ENCODE measurements at regions not wholly inside any gene's neighbourhood (a gene's known extent, or its start where the extent isn't known, plus 50 kb on each side); places are given as distances from the start of the nearest gene placed in this dataset.

DNA sequence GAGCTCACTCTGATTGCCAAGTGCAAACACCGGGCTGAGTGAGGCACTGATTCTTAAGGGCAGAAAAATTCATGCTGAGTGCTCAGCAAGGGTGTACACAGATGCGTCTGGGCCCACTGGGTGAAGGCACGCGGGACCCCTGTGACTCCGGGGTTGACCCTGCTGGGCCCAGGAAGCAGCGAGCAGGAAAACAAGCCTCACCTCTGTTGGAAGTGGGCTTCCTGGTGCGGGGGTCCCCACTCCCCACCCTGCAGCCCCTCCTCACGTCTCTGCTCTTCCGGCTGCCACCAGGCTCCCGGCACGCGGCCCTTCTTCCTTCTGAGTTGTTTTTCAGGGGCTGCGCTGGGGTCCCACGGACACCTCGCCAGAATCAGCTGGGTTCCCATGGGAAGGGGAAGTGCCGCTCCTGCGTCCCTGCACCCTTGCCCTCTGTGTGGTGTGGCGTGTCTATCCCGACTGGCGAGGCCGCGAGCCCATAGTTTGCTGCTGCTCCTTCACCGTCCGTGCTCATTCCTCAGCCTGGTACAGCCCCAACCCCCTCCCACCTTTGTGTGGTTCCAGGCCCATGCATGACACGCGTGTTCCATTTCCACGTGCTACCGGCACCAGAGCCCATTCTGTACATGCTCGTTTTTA, 80.6 kb upstream of the BHLHE23 start:
- no peak for DNase-seq (ENCODE audit: low read depth)

DNA sequence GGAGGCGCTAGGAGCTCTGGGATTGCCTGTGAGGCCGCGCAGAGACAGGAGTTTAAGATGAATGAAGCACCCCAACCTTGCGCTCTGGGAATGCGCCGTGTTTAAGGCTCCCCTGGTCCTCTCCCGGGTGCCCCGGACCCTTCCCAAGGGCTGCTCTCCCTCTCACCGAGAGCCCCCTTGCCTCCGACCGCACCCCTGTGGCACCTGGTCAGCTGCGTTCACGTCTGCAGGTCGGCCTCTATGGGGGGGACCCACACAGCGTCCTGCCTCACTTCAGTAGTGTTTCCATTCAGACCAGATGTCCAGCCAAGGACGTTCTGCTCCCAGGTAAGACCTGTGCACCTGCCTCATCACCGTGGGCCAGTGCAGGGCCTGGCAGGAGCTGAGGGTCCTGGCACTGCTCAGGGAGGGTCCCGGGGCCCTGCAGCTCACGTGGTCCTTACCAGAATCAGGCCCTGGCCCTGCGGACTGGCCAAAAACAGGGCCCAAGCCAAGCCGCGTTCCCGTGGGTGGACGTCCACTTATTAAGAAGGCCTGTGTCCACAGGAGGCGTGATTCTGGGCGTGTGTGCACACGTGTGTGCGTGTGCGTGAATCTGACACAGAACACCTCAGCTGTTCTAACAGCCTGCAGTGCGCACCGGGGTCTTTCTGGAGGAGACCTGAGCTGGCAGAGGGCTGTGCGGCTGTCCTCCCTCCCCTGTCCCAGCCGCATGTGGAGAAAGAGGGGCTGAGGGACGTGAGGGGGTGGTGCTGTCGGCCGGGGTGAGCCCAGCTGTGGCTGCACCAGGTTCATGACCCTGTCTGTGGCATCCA, 79.9 kb upstream of the BHLHE23 start:
- DNase-seq (ENCODE audit: low read depth) = no peak

DNA sequence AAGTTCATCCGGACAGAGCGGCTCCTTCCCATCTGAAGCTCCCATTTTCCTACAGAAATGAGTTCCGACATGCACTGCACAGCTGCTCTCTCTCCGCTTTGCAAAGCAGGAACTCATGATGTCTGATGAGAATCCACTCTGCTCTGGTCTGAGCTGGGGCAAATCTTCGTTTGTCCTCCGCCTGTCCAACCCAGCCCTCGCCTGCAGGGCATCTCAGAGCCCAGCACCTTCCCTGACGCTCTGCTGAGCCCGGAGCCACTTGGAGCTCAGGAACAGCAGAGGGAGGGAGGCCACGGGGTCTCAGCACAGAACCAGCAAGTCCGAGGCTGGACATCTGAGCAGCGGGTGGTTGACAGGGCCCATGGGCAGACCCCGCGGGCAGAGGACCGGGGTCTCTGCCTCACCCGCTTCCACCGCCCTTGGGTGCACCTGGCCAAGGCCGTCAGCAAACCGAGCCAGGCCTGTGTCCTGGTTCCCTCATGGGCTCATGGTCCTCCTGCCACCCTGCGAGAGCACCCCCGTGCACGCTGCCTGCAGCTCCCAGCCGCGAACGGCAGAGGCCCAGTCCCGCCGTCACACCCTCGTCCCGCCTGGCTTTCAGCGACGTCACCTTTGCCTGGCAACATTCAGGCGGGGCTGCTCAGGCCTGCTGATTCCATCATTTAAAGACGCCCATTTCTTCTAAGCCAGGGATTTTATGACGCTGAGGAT, 78.5 kb upstream of the BHLHE23 start:
- DNase-seq (ENCODE audit: low read depth) = no peak

DNA sequence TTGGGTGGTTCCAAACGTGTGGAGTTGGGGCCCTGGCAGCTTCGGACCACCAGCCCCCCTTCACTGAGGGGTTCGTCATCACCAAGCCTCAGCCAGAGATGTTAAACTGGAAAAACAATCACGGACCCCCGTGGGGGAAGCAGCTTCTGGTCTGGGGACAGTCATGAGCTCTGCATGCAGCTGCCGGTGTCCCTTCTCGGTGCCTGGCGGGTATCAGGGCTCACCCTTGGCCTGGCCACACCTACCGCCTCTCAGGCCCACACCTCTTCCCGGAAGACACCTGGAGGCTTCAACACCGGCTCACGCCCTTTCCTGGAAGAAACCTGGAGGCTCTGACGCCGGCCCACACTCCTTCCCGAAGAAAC, 77.8 kb upstream of the BHLHE23 start:
- no peak for DNase-seq (ENCODE audit: low read depth)

DNA sequence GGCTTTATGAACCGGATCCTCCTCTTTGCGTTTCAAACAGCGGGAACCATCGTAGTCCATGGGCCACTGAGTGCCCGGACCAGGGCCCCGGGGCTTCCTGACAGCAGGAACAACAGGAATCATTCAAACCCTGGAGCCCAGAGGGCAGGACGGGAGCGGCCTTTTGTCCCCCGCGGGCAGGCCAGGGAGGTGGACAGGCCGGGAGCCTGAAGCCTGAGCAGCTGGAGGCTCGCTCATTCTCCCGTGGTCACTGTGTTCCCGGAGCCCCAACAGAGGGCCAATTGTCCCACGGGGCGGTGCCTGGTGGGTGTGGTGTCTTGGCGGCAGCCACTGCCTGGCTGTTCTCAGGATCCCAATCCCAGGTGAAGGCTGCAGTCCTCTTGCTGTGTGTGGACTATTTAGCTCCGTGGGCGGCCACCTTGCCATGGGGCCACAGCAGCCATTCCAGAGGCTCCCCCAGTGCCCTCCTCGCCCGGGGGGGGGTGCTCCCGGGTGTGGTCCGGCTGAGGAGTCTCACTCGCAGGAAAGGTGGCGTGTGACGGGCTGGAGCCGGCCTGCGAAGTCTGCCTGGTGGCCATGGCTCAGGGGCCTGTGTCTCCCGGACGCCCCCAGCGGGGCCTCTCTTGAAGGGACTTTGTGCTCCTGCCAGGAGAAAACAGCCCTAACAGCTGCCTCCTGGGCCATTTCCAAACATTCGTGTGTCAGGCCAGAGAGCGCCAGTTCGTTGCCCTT, 77.2 kb upstream of the BHLHE23 start:
- DNase-seq (ENCODE audit: low read depth) = no peak

DNA sequence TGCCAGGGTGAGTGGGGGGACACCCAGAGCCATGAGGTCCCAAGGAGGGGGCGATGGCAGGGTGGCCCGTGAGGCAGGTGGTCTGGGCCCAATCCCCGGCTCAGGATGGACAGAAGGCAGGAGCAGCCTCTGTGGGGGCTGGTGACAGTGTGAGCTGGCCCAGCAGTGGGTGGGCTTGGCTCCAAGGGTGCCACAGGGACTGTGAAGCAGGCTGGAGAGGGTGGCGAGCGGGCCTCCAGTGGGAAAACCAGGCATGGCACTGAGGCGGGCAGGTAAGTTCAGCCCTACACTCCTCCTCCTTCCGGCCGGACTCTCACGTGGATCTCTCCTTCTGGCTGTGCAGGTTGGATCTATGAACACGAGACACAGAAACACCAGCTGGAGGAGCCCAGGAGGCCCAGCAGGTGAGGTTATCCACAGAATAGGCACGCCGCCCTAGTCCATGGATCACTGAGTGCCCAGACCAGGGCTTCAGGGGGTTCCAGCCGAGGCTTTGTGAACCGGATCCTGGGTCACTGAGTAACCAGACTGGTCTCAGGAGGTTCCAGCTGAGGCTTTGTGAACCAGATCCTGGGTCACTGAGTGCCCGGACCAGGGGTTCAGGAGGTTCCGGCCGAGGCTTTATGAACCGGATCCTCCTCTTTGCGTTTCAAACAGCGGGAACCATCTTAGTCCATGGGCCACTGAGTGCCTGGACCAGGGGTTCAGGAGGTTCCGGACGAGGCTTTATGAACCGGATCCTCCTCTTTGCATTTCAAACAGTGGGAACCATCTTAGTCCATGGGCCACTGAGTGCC, 76.4 kb upstream of the BHLHE23 start:
- DNase-seq (ENCODE audit: low read depth) = no peak

- no peak for DNase-seq (ENCODE audit: low read depth)
Observed at GRCh38 chr20:63082308-63082938, 75.7 kb upstream of the BHLHE23 start.

GRCh38 chr20:63081831-63082230, 75.1 kb upstream of the BHLHE23 start:
- no peak for DNase-seq (ENCODE audit: low read depth)

DNA sequence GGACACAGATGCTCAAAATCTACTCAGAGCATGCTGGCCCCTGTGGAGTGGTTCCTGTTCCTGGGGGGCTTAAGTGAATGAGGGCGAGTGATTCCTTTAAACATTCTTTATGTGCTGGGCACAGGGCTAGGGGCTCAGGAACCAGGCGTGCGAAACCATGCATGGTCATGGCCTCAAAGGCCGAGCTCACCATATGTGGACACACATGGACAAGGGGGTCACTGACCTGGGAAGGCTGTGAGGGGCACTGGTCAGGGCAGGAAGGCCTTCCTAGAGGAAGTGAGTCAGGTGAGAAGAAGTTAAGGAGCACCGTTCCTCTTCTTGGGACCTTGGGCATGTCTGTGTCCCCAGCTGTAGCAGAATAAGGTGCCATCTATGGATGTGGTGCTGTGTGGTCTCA, 74.6 kb upstream of the BHLHE23 start:
- DNase-seq (ENCODE audit: low read depth) = no peak

DNA sequence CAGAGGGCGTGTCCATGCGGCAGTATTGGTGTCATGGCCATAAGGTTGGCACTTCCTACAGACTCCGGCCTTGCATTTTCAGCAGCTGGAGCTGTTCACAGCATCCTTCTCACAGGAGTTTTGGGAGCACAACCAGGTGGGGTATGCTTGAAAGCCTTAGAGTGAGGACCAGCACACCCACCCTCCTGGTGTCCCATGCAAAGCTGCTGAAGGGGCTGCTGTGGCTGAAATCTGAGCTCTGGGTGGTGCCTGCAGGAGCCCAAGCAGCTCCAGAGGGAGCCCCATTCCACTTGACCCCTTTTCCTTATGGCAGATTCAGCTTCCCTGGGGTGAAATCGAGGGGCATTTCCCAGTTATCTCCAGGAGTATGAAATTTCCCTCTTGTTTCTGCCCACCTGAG, 74.0 kb upstream of the BHLHE23 start:
- DNase-seq (ENCODE audit: low read depth) = no peak

DNA sequence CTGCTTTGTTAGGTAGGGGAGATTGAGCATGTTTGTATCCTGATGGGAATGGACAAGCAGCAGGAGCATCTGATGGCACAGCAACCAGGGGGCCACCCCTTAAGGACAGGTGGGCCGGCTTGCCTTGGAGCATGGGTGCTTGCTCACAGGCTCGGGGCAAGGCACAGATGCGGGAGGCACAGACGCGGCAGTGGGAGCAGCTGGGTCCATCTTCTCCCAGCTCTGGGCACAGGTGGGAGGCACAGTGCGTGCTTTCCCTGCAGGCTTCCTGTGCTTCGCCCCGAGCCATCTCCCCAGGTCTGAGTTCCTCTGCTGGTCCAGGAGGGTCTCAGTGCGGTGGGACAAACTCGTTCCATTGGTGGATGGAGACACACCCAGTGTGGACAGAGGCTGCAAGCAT, 73.6 kb upstream of the BHLHE23 start:
- DNase-seq (ENCODE audit: low read depth) = no peak

- no peak for DNase-seq (ENCODE audit: low read depth)
Observed at GRCh38 chr20:63079971-63080370, 73.2 kb upstream of the BHLHE23 start.

- DNase-seq (ENCODE audit: low read depth) = no peak
Observed at GRCh38 chr20:63077705-63078104, 70.9 kb upstream of the BHLHE23 start.

GRCh38 chr20:63076421-63076820, 69.7 kb upstream of the BHLHE23 start:
- no peak for DNase-seq (ENCODE audit: low read depth)

DNA sequence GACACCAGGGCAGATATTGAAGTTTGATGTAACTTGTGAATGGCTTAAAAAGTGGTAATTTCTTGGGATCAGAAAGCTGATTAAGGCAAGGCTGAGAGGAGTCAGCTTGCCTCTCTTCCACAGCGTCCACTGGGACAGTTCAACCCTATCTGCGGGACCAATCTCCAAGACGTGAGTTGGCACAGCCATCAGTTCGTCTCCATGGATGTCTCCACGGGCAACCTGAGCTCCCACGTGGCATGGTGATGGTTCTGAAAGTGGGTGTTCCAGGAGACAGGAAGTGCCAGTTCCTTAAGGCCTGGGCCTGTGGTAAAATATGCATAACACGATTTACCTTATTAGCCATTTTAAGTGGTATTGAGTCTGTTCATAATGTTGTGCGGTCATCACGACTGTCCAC, 67.9 kb upstream of the BHLHE23 start:
- DNase-seq (ENCODE audit: low read depth) = no peak

DNA sequence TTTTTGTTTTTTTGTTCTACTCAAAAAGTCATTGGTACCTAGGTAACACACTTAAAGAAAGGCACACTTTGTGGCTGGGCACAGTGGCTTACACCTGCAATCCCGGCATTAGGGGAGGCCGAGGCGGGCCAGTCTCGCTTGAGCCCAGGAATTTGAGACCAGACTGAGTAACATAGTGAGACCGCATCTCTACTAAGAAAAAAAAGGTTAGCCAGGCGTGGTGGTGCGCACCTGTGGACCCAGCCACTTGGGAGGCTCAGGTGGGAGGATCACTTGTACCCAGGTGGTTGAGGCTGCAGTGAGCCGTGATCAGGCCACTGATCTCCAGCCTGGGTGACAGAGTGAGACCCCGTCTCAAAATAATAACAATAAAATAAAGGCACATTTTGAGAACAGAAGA, 67.4 kb upstream of the BHLHE23 start:
- no peak for DNase-seq (ENCODE audit: low read depth)

DNA sequence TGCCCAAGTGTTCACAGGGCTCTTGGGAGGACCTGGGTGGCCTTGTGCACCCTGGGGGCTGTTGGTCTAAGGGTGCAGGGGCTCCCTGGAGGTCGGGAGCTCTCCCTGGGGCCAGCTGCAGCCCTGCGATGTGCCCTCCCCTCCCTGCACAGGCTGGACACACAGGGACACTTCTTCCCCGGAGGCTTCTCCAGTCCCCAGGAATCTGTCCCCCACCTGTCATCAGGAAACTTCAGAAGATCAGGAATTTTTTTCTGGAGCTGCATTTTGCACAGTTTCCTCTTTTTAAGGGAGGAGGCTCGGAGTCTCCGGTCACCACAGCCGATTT, 66.9 kb upstream of the BHLHE23 start:
- no peak for DNase-seq (ENCODE audit: low read depth)

GRCh38 chr20:63072991-63073737, 66.4 kb upstream of the BHLHE23 start:
- DNase-seq (ENCODE audit: low read depth) = no peak

- DNase-seq (ENCODE audit: low read depth) = no peak
Observed at GRCh38 chr20:63072231-63072791, 65.5 kb upstream of the BHLHE23 start.

DNA sequence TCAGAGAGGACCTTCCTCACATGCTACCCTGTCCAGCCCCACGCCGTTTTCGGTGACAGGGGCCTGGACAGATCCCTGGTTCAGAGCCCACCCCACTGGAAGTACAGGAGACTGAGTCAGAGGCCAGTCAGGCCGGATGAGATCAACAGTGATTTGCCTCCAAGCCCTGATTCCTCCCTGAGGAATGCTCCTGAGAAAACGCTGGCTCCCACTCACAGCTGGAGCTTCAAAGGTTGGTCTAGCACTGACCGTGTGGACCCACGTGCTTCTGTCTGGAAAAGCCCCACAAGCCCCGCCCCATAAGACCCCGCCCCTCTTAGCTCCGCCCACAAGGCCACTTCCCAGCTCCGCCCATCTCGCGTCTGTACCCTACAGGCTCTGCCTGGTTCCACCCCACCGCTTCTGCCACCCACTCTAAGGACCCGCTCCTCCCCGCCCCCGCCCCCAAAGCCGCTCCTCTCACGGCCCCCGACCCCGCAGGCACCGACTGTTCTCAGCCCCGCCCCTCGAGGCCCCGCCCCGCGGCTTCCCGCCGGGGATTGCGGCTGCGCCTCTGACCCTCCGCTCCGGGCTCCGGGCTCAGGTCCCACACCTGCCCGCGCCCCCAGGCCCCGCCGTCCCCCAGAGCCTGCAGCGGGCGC, 64.9 kb upstream of the BHLHE23 start:
- DNase-seq (ENCODE audit: low read depth) = no peak

All from activated T-cell treated with anti-CD3 and anti-CD28 coated beads for 48 hours (primary cell).